ENCODE measurements at regions not wholly inside any gene's neighbourhood (a gene's known extent, or its start where the extent isn't known, plus 50 kb on each side); places are given as distances from the start of the nearest gene placed in this dataset.

- TF ChIP-seq POLR2A (IDR thresholded peaks at IDR 0.05; ENCODE audit: low read depth, low read length) (no peak), POLR2AphosphoS5 (IDR thresholded peaks at IDR 0.05; ENCODE audit: low read depth, low read length) (no peak), TAF1 (IDR thresholded peaks at IDR 0.05; ENCODE audit: low read depth, low read length) (no peak), POU2F2 (IDR thresholded peaks at IDR 0.05; ENCODE audit: low read depth, low read length) (no peak), PAX5 (IDR thresholded peaks at IDR 0.05; ENCODE audit: insufficient read depth, low read length, severe bottlenecking) (no peak)
Observed at GRCh38 chr10:4453276-4453675, 372.7 kb upstream of the AKR1E2 start.
